Prostate gland (tissue), 2 donors: ENCODE measurements at regions not wholly inside any gene's neighbourhood (a gene's known extent, or its start where the extent isn't known, plus 50 kb on each side); places are given as distances from the start of the nearest gene placed in this dataset.

Experiments used
- POLR2A ChIP-seq: fragments of 450-650 bp; IDR thresholded peaks from one replicate; pipeline ENCODE4 v1.6.1; 2016; ENCODE audit warnings: antibody characterized with exemption, mild to moderate bottlenecking
- POLR2AphosphoS5 ChIP-seq: sonication (generic); formaldehyde crosslinking; IDR thresholded peaks from one replicate; pipeline ENCODE4 v1.6.1; 2017; ENCODE audit warnings: antibody characterized with exemption
- TF ChIP-seq, protein P1 (sequence below), 4 experiments: fragments of 200-600 bp in 2 of 4; fragments of 450-650 bp in 2 of 4; sonication (generic) in 2 of 4; IDR thresholded peaks; 1 replicate in 3 of 4; 2 replicates in 1 of 4; pipeline ENCODE4 v1.5.1; 2016 to 2019; ENCODE audit warnings: antibody characterized with exemption in 4 of 4, mild to moderate bottlenecking in 2 of 4, moderate library complexity in 2 of 4

GRCh38 chr14:95033682-95034632 is 123.4 kb downstream of the DICER1 start:
- TF ChIP-seq, protein P1, sequence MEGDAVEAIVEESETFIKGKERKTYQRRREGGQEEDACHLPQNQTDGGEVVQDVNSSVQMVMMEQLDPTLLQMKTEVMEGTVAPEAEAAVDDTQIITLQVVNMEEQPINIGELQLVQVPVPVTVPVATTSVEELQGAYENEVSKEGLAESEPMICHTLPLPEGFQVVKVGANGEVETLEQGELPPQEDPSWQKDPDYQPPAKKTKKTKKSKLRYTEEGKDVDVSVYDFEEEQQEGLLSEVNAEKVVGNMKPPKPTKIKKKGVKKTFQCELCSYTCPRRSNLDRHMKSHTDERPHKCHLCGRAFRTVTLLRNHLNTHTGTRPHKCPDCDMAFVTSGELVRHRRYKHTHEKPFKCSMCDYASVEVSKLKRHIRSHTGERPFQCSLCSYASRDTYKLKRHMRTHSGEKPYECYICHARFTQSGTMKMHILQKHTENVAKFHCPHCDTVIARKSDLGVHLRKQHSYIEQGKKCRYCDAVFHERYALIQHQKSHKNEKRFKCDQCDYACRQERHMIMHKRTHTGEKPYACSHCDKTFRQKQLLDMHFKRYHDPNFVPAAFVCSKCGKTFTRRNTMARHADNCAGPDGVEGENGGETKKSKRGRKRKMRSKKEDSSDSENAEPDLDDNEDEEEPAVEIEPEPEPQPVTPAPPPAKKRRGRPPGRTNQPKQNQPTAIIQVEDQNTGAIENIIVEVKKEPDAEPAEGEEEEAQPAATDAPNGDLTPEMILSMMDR (IDR thresholded peaks at IDR 0.05), result no peak
- no peak for TF ChIP-seq POLR2A
- TF ChIP-seq POLR2AphosphoS5, result no peak
